GM12872 (cell line): ENCODE measurements at regions not wholly inside any gene's neighbourhood (a gene's known extent, or its start where the extent isn't known, plus 50 kb on each side); places are given as distances from the start of the nearest gene placed in this dataset.

Experiments used
- TF ChIP-seq, protein P1 (sequence below): IDR thresholded peaks from 3 replicates; pipeline ENCODE4 v1.5.1; 2011; ENCODE audit warnings: low read depth, mild to moderate bottlenecking, low read length, moderate library complexity; ENCODE audit not compliant: insufficient read depth

- TF ChIP-seq, protein P1, sequence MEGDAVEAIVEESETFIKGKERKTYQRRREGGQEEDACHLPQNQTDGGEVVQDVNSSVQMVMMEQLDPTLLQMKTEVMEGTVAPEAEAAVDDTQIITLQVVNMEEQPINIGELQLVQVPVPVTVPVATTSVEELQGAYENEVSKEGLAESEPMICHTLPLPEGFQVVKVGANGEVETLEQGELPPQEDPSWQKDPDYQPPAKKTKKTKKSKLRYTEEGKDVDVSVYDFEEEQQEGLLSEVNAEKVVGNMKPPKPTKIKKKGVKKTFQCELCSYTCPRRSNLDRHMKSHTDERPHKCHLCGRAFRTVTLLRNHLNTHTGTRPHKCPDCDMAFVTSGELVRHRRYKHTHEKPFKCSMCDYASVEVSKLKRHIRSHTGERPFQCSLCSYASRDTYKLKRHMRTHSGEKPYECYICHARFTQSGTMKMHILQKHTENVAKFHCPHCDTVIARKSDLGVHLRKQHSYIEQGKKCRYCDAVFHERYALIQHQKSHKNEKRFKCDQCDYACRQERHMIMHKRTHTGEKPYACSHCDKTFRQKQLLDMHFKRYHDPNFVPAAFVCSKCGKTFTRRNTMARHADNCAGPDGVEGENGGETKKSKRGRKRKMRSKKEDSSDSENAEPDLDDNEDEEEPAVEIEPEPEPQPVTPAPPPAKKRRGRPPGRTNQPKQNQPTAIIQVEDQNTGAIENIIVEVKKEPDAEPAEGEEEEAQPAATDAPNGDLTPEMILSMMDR: no peak
These were observed 219.7 kb upstream of the CPHXL start for GRCh38 chr16:75945916-75946457.

DNA sequence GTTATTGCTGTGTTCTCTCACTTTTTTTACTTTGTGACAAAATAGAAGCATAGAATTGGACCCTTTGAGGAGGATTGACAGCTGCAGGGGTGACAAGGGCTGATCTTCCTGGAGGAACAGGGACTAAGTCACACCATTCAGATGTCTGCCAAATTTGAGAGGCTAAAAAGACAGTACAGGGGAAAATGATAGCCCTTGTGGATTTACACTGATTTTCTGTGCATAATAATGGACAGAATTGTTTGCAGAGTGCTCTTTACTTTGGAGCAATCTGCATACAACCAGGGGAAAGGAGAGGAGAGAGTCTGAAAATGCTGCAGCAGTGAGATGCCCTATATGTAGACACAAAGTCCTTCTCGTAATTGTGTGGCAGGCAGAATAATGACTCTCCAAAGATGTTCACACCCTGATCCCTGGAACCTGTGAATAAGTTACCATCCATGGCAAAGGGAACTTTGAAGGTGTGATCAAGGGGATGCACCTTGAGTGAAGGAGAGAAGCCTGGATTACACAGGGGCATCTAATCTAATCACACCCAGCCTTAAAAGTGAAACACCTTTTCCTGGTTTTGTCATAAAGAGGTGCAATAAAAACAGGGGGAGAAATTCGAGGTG is 221.4 kb upstream of the CPHXL start:
- TF ChIP-seq, protein P1: no peak

DNA sequence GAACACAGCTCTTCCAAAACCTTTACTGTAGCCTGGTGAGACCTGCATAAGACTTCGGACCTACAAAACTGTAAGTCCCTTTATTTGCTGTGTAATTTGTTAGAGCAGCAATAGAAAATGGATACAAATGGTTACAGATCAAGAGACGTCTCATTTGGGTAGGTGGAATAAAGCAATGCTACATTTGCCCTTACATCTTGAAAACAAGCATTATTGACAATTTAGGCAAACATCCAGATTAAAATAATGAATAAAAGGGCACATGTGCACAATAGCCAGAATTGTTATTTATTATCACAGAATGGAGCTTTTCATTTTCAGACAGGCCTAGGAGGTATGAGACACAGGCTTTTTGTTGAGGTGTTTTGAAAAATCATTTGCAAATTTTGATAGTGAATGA is 222.2 kb upstream of the CPHXL start:
- TF ChIP-seq, protein P1: no peak

DNA sequence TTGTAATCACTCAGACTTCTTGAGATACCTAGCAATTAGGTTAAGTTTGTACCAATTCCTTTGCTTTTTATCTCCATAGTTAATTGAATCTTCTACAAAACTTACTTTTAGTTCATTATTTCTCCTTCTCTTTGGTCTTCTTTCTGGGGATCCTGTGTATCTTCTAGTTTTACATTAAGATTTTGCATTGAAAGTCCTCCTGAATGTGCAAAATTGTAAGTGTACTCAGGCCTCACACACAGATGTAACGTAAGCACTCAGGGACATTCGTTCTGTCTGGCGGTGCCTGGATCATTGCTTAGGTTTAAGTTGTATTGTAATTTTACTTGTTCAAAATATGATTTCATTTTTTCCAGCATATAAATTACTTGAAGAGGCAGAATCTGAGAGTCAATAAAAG is 222.6 kb upstream of the CPHXL start:
- TF ChIP-seq, protein P1: no peak

- TF ChIP-seq, protein P1: no peak
These were observed 225.8 kb upstream of the CPHXL start for GRCh38 chr16:75952124-75952523.

- TF ChIP-seq, protein P1: no peak
These were observed 231.6 kb upstream of the CPHXL start for GRCh38 chr16:75957870-75958269.

- TF ChIP-seq, protein P1: no peak
These were observed 239.4 kb upstream of the CPHXL start for GRCh38 chr16:75965504-75966374.
